GM21526 (cell line): ENCODE measurements at regions not wholly inside any gene's neighbourhood (a gene's known extent, or its start where the extent isn't known, plus 50 kb on each side); places are given as distances from the start of the nearest gene placed in this dataset.

ENCODE experiments used
- ATAC-seq: cut with Tn5 transposase; IDR thresholded peaks from one replicate; pipeline ENCODE4 v1.9.1; 2021; ENCODE audit warnings: moderate library complexity; ENCODE audit not compliant: unreplicated experiment, low FRiP score

- ATAC-seq, result no peak
These were observed 54.8 kb downstream of the RTP5 start for GRCh38 chr2:241924069-241924908.

GRCh38 chr2:241924909-241925250 lies 55.4 kb downstream of the RTP5 start:
- no peak for ATAC-seq

- ATAC-seq, result no peak
These were observed 55.7 kb downstream of the RTP5 start for GRCh38 chr2:241925277-241925676.

- no peak for ATAC-seq
These were observed 56.4 kb downstream of the RTP5 start for GRCh38 chr2:241925821-241926441.

- no peak for ATAC-seq
These were observed 57.2 kb downstream of the RTP5 start for GRCh38 chr2:241926541-241927311.

- ATAC-seq, result no peak
These were observed 60.3 kb downstream of the RTP5 start for GRCh38 chr2:241929551-241930490.

- no peak for ATAC-seq
These were observed 61.8 kb downstream of the RTP5 start for GRCh38 chr2:241931084-241931975.

GRCh38 chr2:241931976-241932898 lies 62.7 kb downstream of the RTP5 start:
- no peak for ATAC-seq

- ATAC-seq, result no peak
These were observed 63.3 kb downstream of the RTP5 start for GRCh38 chr2:241932899-241933178.

- no peak for ATAC-seq
These were observed 63.8 kb downstream of the RTP5 start for GRCh38 chr2:241933179-241933911.

GRCh38 chr2:241935314-241935713 lies 65.8 kb downstream of the RTP5 start:
- ATAC-seq, result no peak

- ATAC-seq, result no peak
These were observed 66.2 kb downstream of the RTP5 start for GRCh38 chr2:241935774-241936173.

- ATAC-seq, result no peak
These were observed 67.1 kb downstream of the RTP5 start for GRCh38 chr2:241936457-241937133.

- no peak for ATAC-seq
These were observed 67.8 kb downstream of the RTP5 start for GRCh38 chr2:241937297-241937696.

GRCh38 chr2:241939541-241939940 lies 70.0 kb downstream of the RTP5 start:
- ATAC-seq, result no peak

- no peak for ATAC-seq
These were observed 70.8 kb downstream of the RTP5 start for GRCh38 chr2:241940329-241940728.

GRCh38 chr2:241941691-241942301 lies 72.3 kb downstream of the RTP5 start:
- no peak for ATAC-seq
